Trophoblast cell (in vitro differentiated cells and primary cell): ENCODE measurements at regions not wholly inside any gene's neighbourhood (a gene's known extent, or its start where the extent isn't known, plus 50 kb on each side); places are given as distances from the start of the nearest gene placed in this dataset.
A peak's percentile ranks its signal among the peaks of the same experiment; 100 is the strongest.

ENCODE experiments used
- DNase-seq, 2 donors: peaks; one replicate each; pipeline ENCODE4 v3.0.0-alpha.2; 2016
- H2AFZ ChIP-seq: 2 replicates; pipeline ENCODE4 v1.6.1; 2013; ENCODE audit warnings: low read length, moderate library complexity, mild to moderate bottlenecking; ENCODE audit not compliant: insufficient read depth, poor library complexity
- H2AK5ac ChIP-seq: 2 replicates; pipeline ENCODE4 v1.6.1; 2013; ENCODE audit warnings: mild to moderate bottlenecking, low read length
- H2BK120ac ChIP-seq: 2 replicates; pipeline ENCODE4 v1.6.1; 2013; ENCODE audit warnings: low read length, mild to moderate bottlenecking, moderate library complexity; ENCODE audit not compliant: insufficient read depth, poor library complexity
- H2BK12ac ChIP-seq: 2 replicates; pipeline ENCODE4 v1.6.1; 2013; ENCODE audit warnings: mild to moderate bottlenecking, low read length, moderate library complexity
- H2BK5ac ChIP-seq: 2 replicates; pipeline ENCODE4 v1.6.1; 2013; ENCODE audit warnings: low read length, low read depth, moderate library complexity, mild to moderate bottlenecking; ENCODE audit not compliant: poor library complexity
- H3K14ac ChIP-seq: 2 replicates; pipeline ENCODE4 v1.6.1; 2013; ENCODE audit warnings: mild to moderate bottlenecking, low read length
- H3K18ac ChIP-seq: 2 replicates; pipeline ENCODE4 v1.6.1; 2013; ENCODE audit warnings: mild to moderate bottlenecking, low read length
- H3K23ac ChIP-seq: 2 replicates; pipeline ENCODE4 v1.6.1; 2013; ENCODE audit warnings: low read length
- H3K27ac ChIP-seq: 2 replicates; pipeline ENCODE4 v1.5.1; 2013; ENCODE audit warnings: low read depth, mild to moderate bottlenecking, inconsistent platforms, low read length, moderate library complexity
- H3K27me3 ChIP-seq: 2 replicates; pipeline ENCODE4 v1.6.1; 2013; ENCODE audit warnings: inconsistent platforms, mild to moderate bottlenecking, low read length, moderate library complexity; ENCODE audit not compliant: insufficient read depth
- H3K36me3 ChIP-seq, 2 experiments: 1 replicate in 1 of 2; 2 replicates in 1 of 2; pipeline ENCODE4 v1.6.1; 2013; ENCODE audit warnings: low read length in 2 of 2, mild to moderate bottlenecking in 2 of 2, moderate library complexity in 1 of 2; ENCODE audit not compliant: insufficient read depth in 2 of 2, control insufficient read depth in 1 of 2
- H3K4ac ChIP-seq: 2 replicates; pipeline ENCODE4 v1.6.1; 2013; ENCODE audit warnings: low read depth, mild to moderate bottlenecking, low read length, moderate library complexity
- H3K4me1 ChIP-seq, 2 experiments: 1 replicate in 1 of 2; 2 replicates in 1 of 2; pipeline ENCODE4 v1.6.1; 2013; ENCODE audit warnings: low read length in 2 of 2, mild to moderate bottlenecking in 2 of 2, moderate library complexity in 1 of 2; ENCODE audit not compliant: insufficient read depth in 2 of 2, control insufficient read depth in 1 of 2
- H3K4me2 ChIP-seq: 2 replicates; pipeline ENCODE4 v1.6.1; 2013; ENCODE audit warnings: inconsistent platforms, mild to moderate bottlenecking, low read length, moderate library complexity
- H3K4me3 ChIP-seq: 2 replicates; pipeline ENCODE4 v1.5.1; 2013; ENCODE audit warnings: mild to moderate bottlenecking, low read depth, low read length, inconsistent platforms
- H3K79me1 ChIP-seq: one replicate; pipeline ENCODE4 v1.6.1; 2013; ENCODE audit warnings: low read length
- H3K79me2 ChIP-seq: 2 replicates; pipeline ENCODE4 v1.6.1; 2013; ENCODE audit warnings: low read length, mild to moderate bottlenecking; ENCODE audit not compliant: control insufficient read depth, insufficient read depth, poor library complexity
- H3K9ac ChIP-seq: 2 replicates; pipeline ENCODE4 v1.6.1; 2013; ENCODE audit warnings: mild to moderate bottlenecking, low read length
- H3K9me3 ChIP-seq: 2 replicates; pipeline ENCODE4 v1.6.1; 2013; ENCODE audit warnings: low read depth, mild to moderate bottlenecking, control low read depth, inconsistent platforms, low read length; ENCODE audit not compliant: insufficient read depth
- H4K12ac ChIP-seq: 2 replicates; pipeline ENCODE4 v1.6.1; 2013; ENCODE audit warnings: low read depth, mild to moderate bottlenecking, low read length, moderate library complexity
- H4K8ac ChIP-seq: 2 replicates; pipeline ENCODE4 v1.6.1; 2013; ENCODE audit warnings: low read depth, mild to moderate bottlenecking, low read length, moderate library complexity
- H4K91ac ChIP-seq: one replicate; pipeline ENCODE4 v1.6.1; 2013; ENCODE audit warnings: low read depth, mild to moderate bottlenecking, low read length, moderate library complexity
- WGBS: extraction: QIAGEN DNeasy Blood & Tissue Kit; methylation state at CpG from one replicate; pipeline ENCODE4 v1.1.7; 2013; ENCODE audit warnings: missing lambda C conversion rate; ENCODE audit not compliant: insufficient read length, insufficient coverage; ENCODE audit errors: extremely low coverage; 5-methylcytosine and 5-hydroxymethylcytosine counted together

- no peaks in the 10 kb centered on the region for H3K79me1 ChIP-seq
Measured at GRCh38 chr6:11900662-11901598, 111.2 kb upstream of the HIVEP1 start.

GRCh38 chr6:11899645-11900044 is 112.5 kb upstream of the HIVEP1 start:
- Histone ChIP-seq H3K36me3 (no peaks in the 10 kb centered on the region), H3K4me2 (no peak overlapping the region), H3K4me1 (no peaks in the 10 kb centered on the region), H3K23ac (no peak overlapping the region), H4K8ac (no peak overlapping the region), H2AK5ac (no peak overlapping the region), H4K91ac (no peak overlapping the region), H3K18ac (no peak overlapping the region), H3K14ac (no peak overlapping the region), H3K79me2 (no peaks in the 10 kb centered on the region), H2BK5ac (no peak overlapping the region), H3K9me3 (no peaks in the 10 kb centered on the region), H3K27ac (no peak overlapping the region), H2BK12ac (no peak overlapping the region), H2BK120ac (no peak overlapping the region), H3K79me1 (no peaks in the 10 kb centered on the region), H3K27me3 (no peaks in the 10 kb centered on the region), H3K4ac (no peak overlapping the region), H3K9ac (no peak overlapping the region), H4K12ac (no peak overlapping the region), H2AFZ (no peak overlapping the region), H3K4me3 (no peak overlapping the region)
- WGBS, result no CpG with 5 or more reads among the region's 1 CpG
- peak in 1 of 2 donors; percentile 36 for DNase-seq

More at GRCh38 chr6:11900662-11901598, 111.2 kb upstream of the HIVEP1 start:
- Histone ChIP-seq H4K91ac (no peak overlapping the region), H3K36me3 (no peaks in the 10 kb centered on the region), H2AFZ (no peak overlapping the region), H3K9ac (peak overlapping the region; percentile 58), H3K27me3 (no peaks in the 10 kb centered on the region), H2BK120ac (no peak overlapping the region), H3K9me3 (no peaks in the 10 kb centered on the region), H3K4me1 (no peaks in the 10 kb centered on the region), H2BK5ac (no peak overlapping the region), H2AK5ac (no peak overlapping the region), H3K4ac (no peak overlapping the region), H3K18ac (no peak overlapping the region), H2BK12ac (no peak overlapping the region), H4K12ac (no peak overlapping the region), H3K23ac (no peak overlapping the region), H3K79me2 (no peaks in the 10 kb centered on the region), H3K27ac (no peak overlapping the region), H3K4me2 (no peak overlapping the region), H3K4me3 (no peak overlapping the region), H4K8ac (no peak overlapping the region), H3K14ac (no peak overlapping the region)
- no peak for DNase-seq
- WGBS, result no CpG with 5 or more reads among the region's 14 CpGs

GRCh38 chr6:11894212-11894611 is 115.6 kb upstream of the ADTRP start:
- H4K12ac ChIP-seq, result no peak overlapping the region
- no peak overlapping the region for H4K91ac ChIP-seq
- no peaks in the 10 kb centered on the region for H3K79me1 ChIP-seq
- H3K23ac ChIP-seq, result no peak overlapping the region
- H3K27ac ChIP-seq, result no peak overlapping the region
- no peaks in the 10 kb centered on the region for H3K9me3 ChIP-seq
- H2AFZ ChIP-seq, result no peak overlapping the region
- no peaks in the 10 kb centered on the region for H3K36me3 ChIP-seq
- H3K18ac ChIP-seq, result no peak overlapping the region
- no peak overlapping the region for H2BK12ac ChIP-seq
- H3K27me3 ChIP-seq, result no peaks in the 10 kb centered on the region
- H2BK5ac ChIP-seq, result no peak overlapping the region
- H3K79me2 ChIP-seq, result no peaks in the 10 kb centered on the region
- no peak overlapping the region for H4K8ac ChIP-seq
- H3K4me2 ChIP-seq, result no peak overlapping the region
- no peak overlapping the region for H2BK120ac ChIP-seq
- H3K4me1 ChIP-seq, result no peaks in the 10 kb centered on the region
- no peak overlapping the region for H2AK5ac ChIP-seq
- H3K4me3 ChIP-seq, result no peak overlapping the region
- H3K9ac ChIP-seq, result no peak overlapping the region
- WGBS, result no CpG with 5 or more reads among the region's 1 CpG
- no peak for DNase-seq
- H3K4ac ChIP-seq, result no peak overlapping the region
- H3K14ac ChIP-seq, result no peak overlapping the region

GRCh38 chr6:11891547-11891946 is 112.9 kb upstream of the ADTRP start:
- Histone ChIP-seq H3K4me3 (no peak overlapping the region), H4K91ac (no peak overlapping the region), H2BK12ac (no peak overlapping the region), H4K8ac (no peak overlapping the region), H2BK5ac (no peak overlapping the region), H3K18ac (no peak overlapping the region), H2AFZ (no peak overlapping the region), H3K79me1 (no peaks in the 10 kb centered on the region), H3K14ac (no peak overlapping the region), H3K79me2 (no peaks in the 10 kb centered on the region), H2AK5ac (no peak overlapping the region), H2BK120ac (no peak overlapping the region), H3K27ac (no peak overlapping the region), H3K36me3 (no peaks in the 10 kb centered on the region), H3K4ac (no peak overlapping the region), H4K12ac (no peak overlapping the region), H3K27me3 (no peaks in the 10 kb centered on the region), H3K4me1 (no peaks in the 10 kb centered on the region), H3K9me3 (no peaks in the 10 kb centered on the region), H3K4me2 (no peak overlapping the region), H3K23ac (no peak overlapping the region), H3K9ac (no peak overlapping the region)
- no peak for DNase-seq
